A673 (cell line): ENCODE measurements at regions not wholly inside any gene's neighbourhood (a gene's known extent, or its start where the extent isn't known, plus 50 kb on each side); places are given as distances from the start of the nearest gene placed in this dataset.

Experiments used
- BruUV-seq: library from RNA; stranded (reverse); fragments of 400-500 nt; replicated peaks from 2 replicates; lab custom pipeline; 2021; lab: Mats Ljungman, UMichigan
- CTCF ChIA-PET: fragments of 300-600 bp; sonication (Branson Sonifier 250); formaldehyde crosslinking; loops from one replicate; lab custom pipeline; 2022; ENCODE audit warnings: antibody characterized with exemption; lab: Charles Lee
- POLR2A ChIA-PET: fragments of 300-600 bp; sonication (Branson Sonifier 250); formaldehyde crosslinking; loops from one replicate; lab custom pipeline; 2022; ENCODE audit warnings: antibody characterized with exemption; ENCODE audit not compliant: low non-redundant PET; lab: Charles Lee
- DNase-seq: peaks from one replicate; pipeline ENCODE4 v3.0.0-alpha.2; 2015; ENCODE audit warnings: low spot score
- H3K27ac ChIP-seq: fragments of 200-600 bp; sonication (generic); 2 replicates; pipeline ENCODE4 v1.5.1; 2016; ENCODE audit warnings: mixed run types, low read depth, mild to moderate bottlenecking, mixed read lengths, antibody characterized with exemption, low read length; ENCODE audit not compliant: poor library complexity, severe bottlenecking
- H3K27me3 ChIP-seq: fragments of 200-600 bp; sonication (generic); replicated peaks from 2 replicates; pipeline ENCODE4 v1.6.1; 2017; ENCODE audit warnings: mixed run types, low read depth, mild to moderate bottlenecking, mixed read lengths, antibody characterized with exemption, low read length; ENCODE audit not compliant: insufficient read depth, poor library complexity
- H3K36me3 ChIP-seq: fragments of 200-600 bp; sonication (generic); 2 replicates; pipeline ENCODE4 v1.6.1; 2016; ENCODE audit warnings: mixed run types, mild to moderate bottlenecking, mixed read lengths, antibody characterized with exemption, low read length; ENCODE audit not compliant: insufficient read depth, poor library complexity, severe bottlenecking
- H3K4me1 ChIP-seq: fragments of 200-600 bp; sonication (generic); 2 replicates; pipeline ENCODE4 v1.6.1; 2017; ENCODE audit warnings: mixed run types, mild to moderate bottlenecking, mixed read lengths, antibody characterized with exemption, low read length; ENCODE audit not compliant: insufficient read depth, poor library complexity, severe bottlenecking
- H3K4me3 ChIP-seq: fragments of 200-600 bp; sonication (generic); 2 replicates; pipeline ENCODE4 v1.5.1; 2016; ENCODE audit warnings: low read depth, mixed run types, mild to moderate bottlenecking, mixed read lengths, low read length; ENCODE audit not compliant: poor library complexity, severe bottlenecking
- H3K9me3 ChIP-seq: fragments of 200-600 bp; sonication (generic); 2 replicates; pipeline ENCODE4 v1.6.1; 2016; ENCODE audit warnings: mixed run types, low read depth, mild to moderate bottlenecking, mixed read lengths, antibody characterized with exemption, low read length; ENCODE audit not compliant: poor library complexity, severe bottlenecking
- EZH2 ChIP-seq: fragments of 200-600 bp; sonication (generic); IDR thresholded peaks from 2 replicates; pipeline ENCODE4 v1.6.1; 2017; ENCODE audit warnings: borderline replicate concordance, low read depth, mild to moderate bottlenecking, mixed read lengths, antibody characterized with exemption, low read length; ENCODE audit not compliant: poor library complexity, severe bottlenecking
- intact Hi-C: fragments of 100-400 bp; cut with micrococcal nuclease; formaldehyde crosslinking; loops from one replicate; pipeline ENCODE4 v1.10.0; 2022; ENCODE audit not compliant: unreplicated experiment
- TF ChIP-seq, protein P1 (sequence below): fragments of 300-800, 200-600 bp; sonication (generic); conservative IDR thresholded peaks from 2 replicates; pipeline ENCODE4 v1.5.1; 2017; ENCODE audit warnings: low read depth, mild to moderate bottlenecking, antibody characterized with exemption, low read length, moderate library complexity, mixed read lengths

GRCh38 chr15:79678032-79678701 is 218.6 kb downstream of the MTHFS start:
- Histone ChIP-seq H3K9me3 (no peaks in the 10 kb centered on the region), H3K36me3 (no peaks in the 10 kb centered on the region), H3K4me1 (peaks cover 9% of the 10 kb centered on the region), H3K27me3 (no peaks in the 10 kb centered on the region), H3K27ac (no peak overlapping the region), H3K4me3 (no peak overlapping the region)
- CTCF ChIA-PET = no interaction called here
- intact Hi-C loops = no loop called here
- no peak for DNase-seq
- no TSS peak for BruUV-seq
- POLR2A ChIA-PET = no interaction called here
- no peak for TF ChIP-seq EZH2
- TF ChIP-seq, protein P1, sequence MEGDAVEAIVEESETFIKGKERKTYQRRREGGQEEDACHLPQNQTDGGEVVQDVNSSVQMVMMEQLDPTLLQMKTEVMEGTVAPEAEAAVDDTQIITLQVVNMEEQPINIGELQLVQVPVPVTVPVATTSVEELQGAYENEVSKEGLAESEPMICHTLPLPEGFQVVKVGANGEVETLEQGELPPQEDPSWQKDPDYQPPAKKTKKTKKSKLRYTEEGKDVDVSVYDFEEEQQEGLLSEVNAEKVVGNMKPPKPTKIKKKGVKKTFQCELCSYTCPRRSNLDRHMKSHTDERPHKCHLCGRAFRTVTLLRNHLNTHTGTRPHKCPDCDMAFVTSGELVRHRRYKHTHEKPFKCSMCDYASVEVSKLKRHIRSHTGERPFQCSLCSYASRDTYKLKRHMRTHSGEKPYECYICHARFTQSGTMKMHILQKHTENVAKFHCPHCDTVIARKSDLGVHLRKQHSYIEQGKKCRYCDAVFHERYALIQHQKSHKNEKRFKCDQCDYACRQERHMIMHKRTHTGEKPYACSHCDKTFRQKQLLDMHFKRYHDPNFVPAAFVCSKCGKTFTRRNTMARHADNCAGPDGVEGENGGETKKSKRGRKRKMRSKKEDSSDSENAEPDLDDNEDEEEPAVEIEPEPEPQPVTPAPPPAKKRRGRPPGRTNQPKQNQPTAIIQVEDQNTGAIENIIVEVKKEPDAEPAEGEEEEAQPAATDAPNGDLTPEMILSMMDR = no peak

- TF ChIP-seq, protein P1 = no peak
- TF ChIP-seq EZH2 = no peak
- no TSS peak for BruUV-seq
- ChIA-PET POLR2A (no interaction called here), CTCF (no interaction called here)
- Histone ChIP-seq H3K9me3 (no peaks in the 10 kb centered on the region), H3K27me3 (no peaks in the 10 kb centered on the region), H3K36me3 (no peaks in the 10 kb centered on the region), H3K4me1 (no peaks in the 10 kb centered on the region), H3K27ac (no peak overlapping the region), H3K4me3 (no peak overlapping the region)
- peak; percentile 61 for DNase-seq
- intact Hi-C loops = no loop called here
Measured at GRCh38 chr15:79680720-79681119, 216.1 kb downstream of the MTHFS start.

DNA sequence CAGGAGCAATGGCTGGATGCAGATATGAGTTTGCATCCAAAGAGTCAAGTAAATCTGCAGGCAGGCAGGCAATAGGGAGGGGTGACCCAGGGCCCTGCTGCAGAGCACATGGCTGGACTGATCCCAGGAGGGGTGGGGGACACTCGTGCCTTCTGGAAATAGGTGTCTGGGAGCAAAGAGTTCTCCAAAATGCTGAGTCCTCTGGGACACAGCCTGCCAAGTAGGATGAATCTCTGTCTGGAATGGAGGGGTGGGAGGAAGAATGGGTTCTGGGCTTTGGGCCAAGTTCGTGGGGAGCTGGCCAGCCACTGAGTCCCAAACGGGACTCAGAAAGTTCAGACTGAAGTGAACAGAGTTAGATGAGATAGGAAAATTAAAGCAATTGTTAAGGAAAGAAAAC is 214.5 kb downstream of the MTHFS start:
- BruUV-seq = no TSS peak
- Histone ChIP-seq H3K27ac (no peak overlapping the region), H3K4me1 (no peaks in the 10 kb centered on the region), H3K9me3 (no peaks in the 10 kb centered on the region), H3K4me3 (no peak overlapping the region), H3K36me3 (no peaks in the 10 kb centered on the region), H3K27me3 (no peaks in the 10 kb centered on the region)
- intact Hi-C loops = no loop called here
- POLR2A ChIA-PET = no interaction called here
- no peak for TF ChIP-seq EZH2
- TF ChIP-seq, protein P1 = no peak
- CTCF ChIA-PET = no interaction called here
- DNase-seq = peak; percentile 18
